Eye (tissue), 1 donor: ENCODE measurements at regions not wholly inside any gene's neighbourhood (a gene's known extent, or its start where the extent isn't known, plus 50 kb on each side); places are given as distances from the start of the nearest gene placed in this dataset.

Experiments used
- DNase-seq: peaks from one replicate; pipeline ENCODE4 v3.0.0-alpha.2; 2015

- no peak for DNase-seq
Measured at GRCh38 chr14:26123459-26123858, 474.4 kb downstream of the NOVA1 start.

GRCh38 chr14:26121181-26121580 lies 476.7 kb downstream of the NOVA1 start:
- DNase-seq: no peak

GRCh38 chr14:26113911-26114640 lies 483.8 kb downstream of the NOVA1 start:
- no peak for DNase-seq

- no peak for DNase-seq
Measured at GRCh38 chr14:26104717-26105116, 493.1 kb downstream of the NOVA1 start.

GRCh38 chr14:26097852-26098251 lies 500.0 kb downstream of the NOVA1 start:
- no peak for DNase-seq

GRCh38 chr14:26088275-26088674 lies 509.6 kb downstream of the NOVA1 start:
- no peak for DNase-seq

DNA sequence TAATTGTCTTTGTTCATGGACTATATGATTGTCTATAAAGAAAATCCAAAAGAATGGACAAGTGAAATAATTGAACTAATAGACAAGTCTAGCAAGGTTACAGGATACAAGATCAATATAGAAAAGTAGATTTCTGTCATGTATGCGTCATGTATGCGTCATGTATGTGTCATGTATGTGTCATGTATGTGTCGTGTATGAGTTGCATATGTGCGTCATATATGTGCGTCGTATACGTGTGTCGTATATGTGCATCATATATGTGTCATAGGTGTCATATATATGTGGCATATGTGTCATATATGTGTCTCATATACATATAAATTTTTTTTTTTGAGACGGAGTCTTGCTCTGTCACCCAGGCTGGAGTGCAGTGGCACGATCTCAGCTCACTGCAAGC lies 516.8 kb downstream of the NOVA1 start:
- no peak for DNase-seq

GRCh38 chr14:26078561-26078960 lies 519.3 kb downstream of the NOVA1 start:
- peak; percentile 35 for DNase-seq

DNA sequence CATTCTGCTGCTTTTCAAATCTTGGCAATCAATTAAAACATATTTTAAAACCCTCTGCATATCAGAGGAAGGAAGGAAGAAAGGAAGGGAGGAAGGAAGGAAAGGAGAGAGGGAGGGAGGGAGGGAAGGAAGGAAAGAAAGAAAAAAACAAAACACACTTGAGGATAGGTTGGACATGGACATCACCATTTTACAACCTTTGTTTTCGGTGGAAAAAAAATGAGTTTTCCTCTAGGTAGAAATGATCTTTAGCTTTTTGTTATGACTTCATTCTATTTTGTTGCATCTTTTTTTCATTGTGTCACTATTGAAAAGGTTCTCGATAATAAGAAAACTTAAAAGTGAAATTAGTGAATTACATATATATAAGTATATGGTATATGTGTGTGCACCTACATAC lies 522.9 kb downstream of the NOVA1 start:
- DNase-seq: no peak

GRCh38 chr14:26070443-26070842 lies 527.4 kb downstream of the NOVA1 start:
- no peak for DNase-seq

DNA sequence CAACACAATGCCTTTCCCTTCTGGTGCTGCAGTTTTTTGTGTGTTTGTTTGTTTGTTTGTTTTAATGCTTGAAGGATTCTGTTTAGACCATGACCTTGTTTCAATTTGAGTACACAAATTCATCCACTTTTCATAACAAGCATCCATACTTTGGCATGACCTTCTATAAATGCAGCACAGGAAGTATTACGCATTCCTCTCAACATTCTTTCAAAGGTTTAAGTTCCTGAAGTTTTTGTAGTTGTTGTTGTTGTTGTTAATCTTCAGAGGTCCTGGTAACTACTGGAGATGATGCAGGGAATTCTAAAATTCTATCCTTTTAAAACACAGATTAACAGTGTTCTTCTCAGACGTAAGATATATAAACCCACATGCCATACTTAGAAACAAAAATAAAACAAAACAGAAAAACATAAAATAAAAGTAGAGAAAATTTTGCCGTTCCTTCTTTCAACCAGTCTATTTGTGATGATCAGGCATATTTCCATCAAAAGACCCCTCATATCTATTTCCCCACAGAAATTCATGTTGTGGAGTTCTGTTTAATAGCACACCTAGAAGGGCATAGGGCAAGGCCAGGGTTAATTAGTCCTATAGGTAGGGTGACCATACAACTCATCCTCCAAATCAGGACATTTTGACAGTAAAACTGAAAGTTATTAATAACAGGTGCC lies 529.9 kb downstream of the NOVA1 start:
- peak; percentile 9 for DNase-seq

DNA sequence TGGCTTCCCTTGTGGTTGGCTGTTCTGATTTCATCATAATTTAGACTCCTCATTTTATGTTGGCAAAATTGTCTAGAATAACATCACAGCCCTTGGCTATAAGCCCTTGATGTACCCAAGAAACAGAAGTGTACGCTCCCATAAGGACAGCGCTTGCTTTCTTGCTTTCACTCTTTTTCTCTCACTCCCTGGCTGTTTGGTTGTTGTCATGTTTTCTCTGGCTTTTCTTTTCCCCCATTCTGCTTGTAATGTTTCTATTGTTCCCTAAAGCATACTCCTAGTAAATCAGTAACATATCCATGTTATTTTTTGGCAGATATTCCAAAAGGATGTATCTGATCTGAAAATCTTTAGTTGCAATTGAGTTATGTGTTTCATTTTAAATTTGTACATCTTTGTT lies 530.5 kb downstream of the NOVA1 start:
- DNase-seq: peak; percentile 6

GRCh38 chr14:26056036-26056616 lies 541.7 kb downstream of the NOVA1 start:
- no peak for DNase-seq

GRCh38 chr14:26032348-26032747 lies 565.5 kb downstream of the NOVA1 start:
- no peak for DNase-seq

DNA sequence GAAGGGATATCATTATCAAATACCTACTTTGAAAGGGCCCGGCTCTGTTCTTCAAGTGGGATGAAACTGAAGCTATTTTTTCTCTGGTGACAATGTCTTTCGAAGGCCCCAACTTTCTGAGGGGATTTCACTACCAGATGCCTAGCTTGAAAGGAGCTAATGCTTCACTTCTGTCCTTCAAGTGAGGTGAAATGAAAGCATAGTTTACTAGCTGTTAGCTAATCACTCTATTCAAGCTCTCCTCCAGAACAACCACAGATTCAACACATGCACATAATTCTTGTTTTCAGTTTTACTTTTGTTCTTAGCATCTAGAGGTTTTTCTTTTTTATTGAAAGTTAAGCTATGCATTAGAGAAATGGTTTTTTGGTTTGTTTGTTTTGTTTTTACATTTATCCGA lies 571.4 kb downstream of the NOVA1 start:
- DNase-seq: no peak

DNA sequence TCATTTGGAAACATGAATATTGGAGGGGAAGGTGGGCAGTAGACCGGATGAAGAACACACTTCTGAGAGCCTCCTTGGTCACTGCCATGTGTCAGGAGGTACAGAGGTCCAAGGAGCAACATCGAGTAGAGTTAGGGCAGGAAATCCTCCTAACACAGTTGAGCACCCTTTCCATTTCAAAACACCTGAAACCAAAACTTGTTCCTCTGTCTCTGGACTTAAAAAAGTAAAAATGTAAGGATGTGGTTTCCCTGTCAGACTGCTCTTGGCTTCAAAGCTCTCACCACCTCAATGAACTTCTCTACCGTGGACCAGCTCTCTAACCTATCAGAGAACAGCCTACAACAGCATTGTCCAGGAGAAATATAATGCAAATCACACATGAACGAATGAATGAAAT lies 573.9 kb downstream of the NOVA1 start:
- no peak for DNase-seq

- no peak for DNase-seq
Measured at GRCh38 chr14:26021759-26022158, 576.1 kb downstream of the NOVA1 start.

- DNase-seq: no peak
Measured at GRCh38 chr14:26017270-26017669, 580.6 kb downstream of the NOVA1 start.

DNA sequence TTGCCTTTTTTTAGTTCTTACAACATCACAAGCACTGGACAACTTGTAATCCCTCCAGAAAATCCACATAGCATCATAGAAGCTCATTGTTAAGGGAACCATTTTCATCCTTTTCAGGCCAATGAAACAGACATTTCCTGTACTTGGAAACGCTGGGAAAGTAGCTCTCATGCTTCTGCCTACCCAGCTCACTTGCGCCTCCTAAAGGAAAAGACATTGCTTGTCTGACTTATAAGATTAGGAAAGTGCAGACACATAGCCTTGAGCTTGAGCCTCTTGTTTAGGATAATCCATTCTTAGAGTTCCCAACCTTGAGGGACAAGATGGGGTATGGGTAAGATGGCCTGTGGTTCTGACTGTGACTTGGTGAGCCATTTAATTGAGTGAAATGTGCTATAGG lies 589.5 kb downstream of the NOVA1 start:
- DNase-seq: no peak

GRCh38 chr14:26004342-26004741 lies 593.5 kb downstream of the NOVA1 start:
- DNase-seq: no peak

GRCh38 chr14:25993830-25994229 lies 604.0 kb downstream of the NOVA1 start:
- DNase-seq: no peak

DNA sequence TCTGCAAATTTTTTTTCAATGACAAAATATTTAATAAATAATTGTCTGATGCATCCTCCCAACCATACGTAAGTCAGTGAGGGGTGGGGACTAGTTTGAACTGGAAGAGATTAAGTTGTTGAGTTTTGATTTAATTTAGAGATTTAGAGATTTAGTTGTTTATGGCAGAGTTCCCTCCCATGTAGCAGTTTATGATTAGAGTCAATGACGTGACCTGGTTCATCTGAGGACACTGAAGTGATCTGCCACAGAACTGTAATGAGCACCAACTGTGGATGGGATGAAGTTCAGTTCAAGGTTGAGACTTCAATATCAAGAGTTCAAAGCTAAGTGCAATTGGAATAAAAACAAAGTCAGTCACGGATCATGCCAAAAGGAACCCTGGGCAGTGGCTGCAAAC lies 609.3 kb downstream of the NOVA1 start:
- no peak for DNase-seq

- no peak for DNase-seq
Measured at GRCh38 chr14:25955772-25956171, 642.1 kb downstream of the NOVA1 start.

- peak; percentile 19 for DNase-seq
Measured at GRCh38 chr14:25953532-25954139, 644.2 kb downstream of the NOVA1 start.
